NT2/D1 (cell line): ENCODE measurements at regions not wholly inside any gene's neighbourhood (a gene's known extent, or its start where the extent isn't known, plus 50 kb on each side); places are given as distances from the start of the nearest gene placed in this dataset.
"Not testable (repeated sequence)": the region's sequence is repeated elsewhere in the genome, so short reads cannot be mapped to it uniquely, and the experiment has no call there.

Experiments
- SUZ12 ChIP-seq: IDR thresholded peaks from 2 replicates; pipeline ENCODE4 v1.6.1; 2011; ENCODE audit not compliant: insufficient read length, insufficient read depth; ENCODE audit errors: extremely low read depth
- YY1 ChIP-seq: IDR thresholded peaks from 2 replicates; pipeline ENCODE4 v1.6.1; 2011; ENCODE audit not compliant: insufficient read length, insufficient read depth
- ZNF274 ChIP-seq: IDR thresholded peaks from 2 replicates; pipeline ENCODE4 v1.6.1; 2011; ENCODE audit warnings: mild to moderate bottlenecking, low read depth, low read length

- TF ChIP-seq YY1, ZNF274, SUZ12: not testable (repeated sequence)
These were observed 1187.5 kb downstream of the NXPH1 start for GRCh38 chr7:9620899-9621298.
